H1 (cell line): ENCODE measurements at regions not wholly inside any gene's neighbourhood (a gene's known extent, or its start where the extent isn't known, plus 50 kb on each side); places are given as distances from the start of the nearest gene placed in this dataset.

Experiments used
- CTCF ChIA-PET: fragments of 300-600 bp; sonication (Branson Sonifier 250); formaldehyde crosslinking; loops from one replicate; lab custom pipeline; 2021; ENCODE audit not compliant: partially characterized antibody; lab: Charles Lee
- POLR2A ChIA-PET: fragments of 300-600 bp; sonication (Branson Sonifier 250); formaldehyde crosslinking; loops from one replicate; lab custom pipeline; 2021; ENCODE audit warnings: inconsistent platforms; ENCODE audit not compliant: partially characterized antibody; lab: Charles Lee
- DNase-seq, 2 experiments: peaks; one replicate each; pipeline versions ENCODE4 v3.0.0 to v3.0.0-alpha.2; 2010 to 2022; ENCODE audit warnings: low spot score in 2 of 2, low read depth in 1 of 2, mixed read lengths in 1 of 2
- FAIRE-seq: peaks from 2 replicates; lab custom pipeline; 2011; peaks lifted over from hg19 to GRCh38; lab: Jason Lieb, UNC
- H2AFZ ChIP-seq: 2 replicates; pipeline ENCODE4 v1.8.1; 2012; ENCODE audit warnings: low read length, inconsistent platforms
- H2AK5ac ChIP-seq: 2 replicates; pipeline ENCODE4 v1.6.1; 2013; ENCODE audit warnings: low read depth, low read length
- H2BK120ac ChIP-seq: replicated peaks from 2 replicates; pipeline ENCODE3; 2013; ENCODE audit warnings: low read depth, low read length, inconsistent platforms
- H2BK12ac ChIP-seq: 2 replicates; pipeline ENCODE4 v1.6.1; 2013; ENCODE audit warnings: low read depth, low read length
- H2BK15ac ChIP-seq: 2 replicates; pipeline ENCODE4 v1.6.1; 2013; ENCODE audit warnings: low read length
- H2BK20ac ChIP-seq: 2 replicates; pipeline ENCODE4 v1.6.1; 2013; ENCODE audit warnings: low read length
- H2BK5ac ChIP-seq: 2 replicates; pipeline ENCODE4 v1.6.1; 2013; ENCODE audit warnings: low read depth, low read length
- H3K14ac ChIP-seq: 2 replicates; pipeline ENCODE4 v1.6.1; 2013; ENCODE audit warnings: inconsistent platforms; ENCODE audit not compliant: insufficient read length
- H3K18ac ChIP-seq: 2 replicates; pipeline ENCODE4 v1.6.1; 2013; ENCODE audit warnings: low read length; ENCODE audit errors: extremely low read depth
- H3K23ac ChIP-seq: 2 replicates; pipeline ENCODE4 v1.6.1; 2013; ENCODE audit warnings: inconsistent platforms; ENCODE audit not compliant: insufficient read length
- H3K23me2 ChIP-seq: 2 replicates; pipeline ENCODE4 v1.6.1; 2013; ENCODE audit warnings: low read depth, low read length
- H3K27ac ChIP-seq: 2 replicates; pipeline ENCODE4 v1.6.1; 2011; ENCODE audit warnings: low read depth, low read length, inconsistent platforms
- H3K27me3 ChIP-seq, 4 experiments: replicated peaks in 1 of 4; 1 replicate in 1 of 4; 2 replicates in 3 of 4; pipeline versions ENCODE4 v1.6.1 to v1.8.1; 2011 to 2013; ENCODE audit warnings: low read length in 3 of 4, mild to moderate bottlenecking in 3 of 4, inconsistent platforms in 2 of 4, mixed read lengths in 2 of 4, moderate library complexity in 1 of 4; ENCODE audit not compliant: control insufficient read depth in 3 of 4, insufficient read depth in 3 of 4; ENCODE audit errors: extremely low read depth in 1 of 4
- H3K36me3 ChIP-seq, 4 experiments: 2 replicates each; pipeline versions ENCODE4 v1.6.1 to v1.8.1; 2011 to 2013; ENCODE audit warnings: mild to moderate bottlenecking in 4 of 4, low read length in 3 of 4, moderate library complexity in 2 of 4, control low read depth in 1 of 4, inconsistent platforms in 1 of 4; ENCODE audit not compliant: insufficient read depth in 4 of 4, control insufficient read depth in 2 of 4
- H3K4ac ChIP-seq: replicated peaks from 2 replicates; pipeline ENCODE3; 2013; ENCODE audit warnings: low read length, low read depth, mixed read lengths, inconsistent platforms; ENCODE audit not compliant: insufficient read length
- H3K4me1 ChIP-seq, 4 experiments: replicated peaks in 1 of 4; 1 replicate in 1 of 4; 2 replicates in 3 of 4; pipeline versions ENCODE4 v1.6.1 to v1.8.1; 2011 to 2013; ENCODE audit warnings: low read length in 3 of 4, inconsistent platforms in 2 of 4, mixed read lengths in 1 of 4; ENCODE audit not compliant: insufficient read depth in 4 of 4, control insufficient read depth in 3 of 4
- H3K4me2 ChIP-seq, 2 experiments: 2 replicates each; pipeline versions ENCODE4 v1.6.1 to v1.8.1; 2011 to 2013; ENCODE audit warnings: low read depth in 2 of 2, low read length in 2 of 2, control low read depth in 1 of 2, inconsistent platforms in 1 of 2, mild to moderate bottlenecking in 1 of 2; ENCODE audit not compliant: insufficient read depth in 1 of 2
- H3K4me3 ChIP-seq, 4 experiments: fragments of 200-600, 300-600 bp in 1 of 4; sonication (generic), shearing (Covaris generic), sonication (Bioruptor Twin) in 1 of 4; 2 replicates each; pipeline versions ENCODE4 v1.5.1 to v1.8.1; 2011 to 2016; ENCODE audit warnings: low read length in 4 of 4, low read depth in 3 of 4, control low read depth in 2 of 4, inconsistent platforms in 2 of 4, mild to moderate bottlenecking in 2 of 4, mixed read lengths in 1 of 4, moderate library complexity in 1 of 4; ENCODE audit not compliant: insufficient read depth in 2 of 4; ENCODE audit errors: extremely low read depth in 1 of 4
- H3K56ac ChIP-seq: replicated peaks from 2 replicates; pipeline ENCODE3; 2013; ENCODE audit warnings: low read depth, mild to moderate bottlenecking, mixed read lengths, low read length, inconsistent platforms; ENCODE audit not compliant: insufficient read length
- H3K79me1 ChIP-seq: 2 replicates; pipeline ENCODE4 v1.6.1; 2013; ENCODE audit warnings: low read depth, low read length, control low read depth
- H3K79me2 ChIP-seq, 2 experiments: 2 replicates each; pipeline versions ENCODE4 v1.6.1 to v1.8.1; 2012 to 2013; ENCODE audit warnings: low read length in 2 of 2, mild to moderate bottlenecking in 2 of 2, inconsistent platforms in 1 of 2; ENCODE audit not compliant: insufficient read depth in 2 of 2, control insufficient read depth in 1 of 2
- H3K9ac ChIP-seq, 4 experiments: replicated peaks in 1 of 4; 1 replicate in 1 of 4; 2 replicates in 3 of 4; pipeline versions ENCODE4 v1.6.1 to v1.8.1; 2011 to 2013; ENCODE audit warnings: low read depth in 3 of 4, low read length in 3 of 4, control low read depth in 2 of 4, mild to moderate bottlenecking in 2 of 4, moderate library complexity in 2 of 4, inconsistent platforms in 1 of 4; ENCODE audit errors: extremely low read depth in 1 of 4
- H3K9me3 ChIP-seq, 2 experiments: 2 replicates each; pipeline versions ENCODE4 v1.6.1 to v1.8.1; 2012 to 2013; ENCODE audit warnings: mild to moderate bottlenecking in 2 of 2, moderate library complexity in 2 of 2, control low read depth in 1 of 2, inconsistent platforms in 1 of 2, low read depth in 1 of 2, low read length in 1 of 2, mixed read lengths in 1 of 2; ENCODE audit not compliant: insufficient read depth in 2 of 2
- H4K20me1 ChIP-seq, 2 experiments: replicated peaks in 1 of 2; 2 replicates each; pipeline versions ENCODE3 to v1.8.1; 2011 to 2013; ENCODE audit warnings: inconsistent platforms in 2 of 2, low read length in 2 of 2, mild to moderate bottlenecking in 1 of 2; ENCODE audit not compliant: insufficient read depth in 2 of 2, control insufficient read depth in 1 of 2
- H4K5ac ChIP-seq: 2 replicates; pipeline ENCODE4 v1.6.1; 2013; ENCODE audit warnings: low read length, low read depth, mixed read lengths, inconsistent platforms; ENCODE audit not compliant: insufficient read length
- H4K8ac ChIP-seq: 2 replicates; pipeline ENCODE4 v1.8.0; 2013; ENCODE audit warnings: mild to moderate bottlenecking, moderate library complexity, low read length, inconsistent platforms; ENCODE audit not compliant: insufficient read depth; ENCODE audit errors: extremely low read depth
- H4K91ac ChIP-seq: replicated peaks from 2 replicates; pipeline ENCODE3; 2013; ENCODE audit warnings: low read length, mixed read lengths, inconsistent platforms; ENCODE audit not compliant: insufficient read length
- BACH1 ChIP-seq: IDR thresholded peaks from 2 replicates; pipeline ENCODE4 v1.6.1; 2012; ENCODE audit warnings: low read length, improper control_type of control experiment
- CEBPB ChIP-seq: IDR thresholded peaks from 2 replicates; pipeline ENCODE4 v1.6.1; 2012; ENCODE audit warnings: low read depth, low read length
- EZH2 ChIP-seq: fragments of 200-600 bp; sonication (generic); IDR thresholded peaks from 2 replicates; pipeline ENCODE4 v1.7.1; 2012; ENCODE audit warnings: low read depth, mild to moderate bottlenecking, moderate library complexity, low read length, inconsistent platforms; ENCODE audit not compliant: severe bottlenecking
- FOSL1 ChIP-seq: IDR thresholded peaks from 2 replicates; pipeline ENCODE4 v1.6.1; 2011; ENCODE audit warnings: mild to moderate bottlenecking, low read depth, low read length, moderate library complexity; ENCODE audit not compliant: insufficient read depth
- PHF8 ChIP-seq: fragments of 200-600 bp; sonication (generic); conservative IDR thresholded peaks from 2 replicates; pipeline ENCODE4 v1.7.1; 2012; ENCODE audit warnings: low read depth, mild to moderate bottlenecking, inconsistent platforms, low read length, moderate library complexity
- TBP ChIP-seq: IDR thresholded peaks from 2 replicates; pipeline ENCODE4 v1.6.1; 2011; ENCODE audit warnings: low read depth, low read length, improper control_type of control experiment
- TEAD4 ChIP-seq: IDR thresholded peaks from 2 replicates; pipeline ENCODE4 v1.6.1; 2012; ENCODE audit warnings: low read depth, low read length, inconsistent platforms, mixed read lengths
- YY1 ChIP-seq: IDR thresholded peaks from 2 replicates; pipeline ENCODE4 v1.6.1; 2011; ENCODE audit warnings: low read depth, mild to moderate bottlenecking, low read length
- WGBS, 2 experiments: shearing (Covaris generic) in 1 of 2; methylation state at CpG; one replicate each; pipeline versions ENCODE4 v1.1.6 to v1.1.7; 2013 to 2015; ENCODE audit warnings: low lambda C conversion rate in 2 of 2, mixed read lengths in 2 of 2, inconsistent platforms in 1 of 2, low coverage in 1 of 2, missing lambda C conversion rate in 1 of 2; ENCODE audit not compliant: insufficient replicate concordance in 2 of 2, insufficient coverage in 1 of 2, insufficient read length in 1 of 2; ENCODE audit errors: extremely low coverage in 1 of 2, missing lambda C conversion rate in 1 of 2; 5-methylcytosine and 5-hydroxymethylcytosine counted together
- TF ChIP-seq, protein P1 (sequence below): IDR thresholded peaks from 2 replicates; pipeline ENCODE4 v1.6.1; 2011; ENCODE audit warnings: low read length, improper control_type of control experiment
- TF ChIP-seq, protein P2 (sequence below): IDR thresholded peaks from 2 replicates; pipeline ENCODE4 v1.6.1; 2011; ENCODE audit warnings: low read depth, mild to moderate bottlenecking, low read length; ENCODE audit not compliant: insufficient read depth

DNA sequence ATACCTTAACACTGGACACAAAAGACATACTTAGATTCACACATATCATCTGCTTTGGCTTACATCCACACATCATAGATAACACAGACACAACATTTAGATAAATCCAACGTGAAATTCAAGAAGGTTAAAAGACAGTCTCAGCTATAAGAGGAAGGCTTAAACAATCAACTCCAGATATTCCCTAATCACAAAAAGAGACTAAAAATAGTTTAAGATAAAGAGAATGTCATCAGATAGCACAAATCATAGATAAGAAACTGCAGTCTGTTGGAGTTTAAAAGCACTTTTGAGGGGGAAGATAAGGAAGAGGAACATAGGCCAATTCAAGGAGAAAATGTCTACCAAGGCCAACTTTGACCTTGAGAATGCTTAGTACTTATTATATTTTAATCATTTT, 504.8 kb downstream of the JRKL start:
- Histone ChIP-seq H4K8ac (no peak overlapping the region), H3K27ac (no peak overlapping the region), H3K9ac (no peak overlapping the region), H3K4me1 (peaks cover 0 to 3% (median 0%) of the 10 kb centered on the region in 4 experiments; a peak in 1 of 7 replicates), H4K5ac (no peak overlapping the region), H3K4me2 (no peak overlapping the region), H3K36me3 (no peaks in the 10 kb centered on the region), H2BK15ac (no peak overlapping the region), H3K27me3 (no peaks in the 10 kb centered on the region), H3K23ac (no peak overlapping the region), H3K23me2 (no peaks in the 10 kb centered on the region), H3K79me2 (no peaks in the 10 kb centered on the region), H3K14ac (no peak overlapping the region), H3K56ac (no peak overlapping the region), H2BK20ac (no peak overlapping the region), H4K20me1 (no peaks in the 10 kb centered on the region), H2BK12ac (no peak overlapping the region), H3K9me3 (no peaks in the 10 kb centered on the region), H2AK5ac (no peak overlapping the region), H2BK5ac (no peak overlapping the region), H4K91ac (no peak overlapping the region), H3K18ac (no peak overlapping the region), H3K4me3 (no peak overlapping the region; a peak in 1 of 8 replicates), H3K4ac (no peak overlapping the region), H2BK120ac (no peak overlapping the region), H2AFZ (no peak overlapping the region), H3K79me1 (no peaks in the 10 kb centered on the region)
- no peak for DNase-seq
- ChIA-PET POLR2A (interaction anchor here (0.8 kb wide), 1 partner anchor 13 kb away, joined by 3 read pairs; no protein-coding TSS in a partner anchor), CTCF (interaction anchor here (1.0 kb wide), 2 partner anchors 13 to 431 kb away, joined by 3 read pairs; no protein-coding TSS in a partner anchor)
- no peak for FAIRE-seq
- WGBS, 2 experiments: 56% methylated on average over 1 of the region's 1 CpG; no CpG with 5 or more reads in 1 of the 2 experiments
- TF ChIP-seq CEBPB (no peak), FOSL1 (no peak), EZH2 (no peak), PHF8 (no peak), BACH1 (no peak), YY1 (no peak), TEAD4 (no peak), TBP (no peak)
- TF ChIP-seq, protein P1, sequence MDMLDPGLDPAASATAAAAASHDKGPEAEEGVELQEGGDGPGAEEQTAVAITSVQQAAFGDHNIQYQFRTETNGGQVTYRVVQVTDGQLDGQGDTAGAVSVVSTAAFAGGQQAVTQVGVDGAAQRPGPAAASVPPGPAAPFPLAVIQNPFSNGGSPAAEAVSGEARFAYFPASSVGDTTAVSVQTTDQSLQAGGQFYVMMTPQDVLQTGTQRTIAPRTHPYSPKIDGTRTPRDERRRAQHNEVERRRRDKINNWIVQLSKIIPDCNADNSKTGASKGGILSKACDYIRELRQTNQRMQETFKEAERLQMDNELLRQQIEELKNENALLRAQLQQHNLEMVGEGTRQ: no peak
- TF ChIP-seq, protein P2, sequence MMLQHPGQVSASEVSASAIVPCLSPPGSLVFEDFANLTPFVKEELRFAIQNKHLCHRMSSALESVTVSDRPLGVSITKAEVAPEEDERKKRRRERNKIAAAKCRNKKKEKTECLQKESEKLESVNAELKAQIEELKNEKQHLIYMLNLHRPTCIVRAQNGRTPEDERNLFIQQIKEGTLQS: no peak
